DOHH2 (cell line): ENCODE measurements at regions not wholly inside any gene's neighbourhood (a gene's known extent, or its start where the extent isn't known, plus 50 kb on each side); places are given as distances from the start of the nearest gene placed in this dataset.

ENCODE experiments used
- H3F3A ChIP-seq: fragments of 200-600 bp; sonication (generic), shearing (Covaris generic); 2 replicates; pipeline ENCODE4 v1.6.0; 2016; ENCODE audit warnings: antibody characterized with exemption, mild to moderate bottlenecking; ENCODE audit not compliant: control insufficient read depth, insufficient read depth
- H3K27ac ChIP-seq: fragments of 200-600 bp; sonication (generic); 2 replicates; pipeline ENCODE4 v1.5.1; 2014; ENCODE audit warnings: low read depth, mild to moderate bottlenecking, low read length, moderate library complexity
- H3K27me3 ChIP-seq: fragments of 200-600 bp; sonication (generic); 2 replicates; pipeline ENCODE4 v1.6.1; 2014; ENCODE audit warnings: mild to moderate bottlenecking, low read length, mixed read lengths; ENCODE audit not compliant: control insufficient read depth
- H3K36me3 ChIP-seq: fragments of 200-600 bp; sonication (generic); 2 replicates; pipeline ENCODE4 v1.6.1; 2014; ENCODE audit warnings: mild to moderate bottlenecking, low read length, moderate library complexity, mixed read lengths; ENCODE audit not compliant: control insufficient read depth
- H3K4me1 ChIP-seq: fragments of 200-600 bp; sonication (generic); 2 replicates; pipeline ENCODE4 v1.6.1; 2014; ENCODE audit warnings: mild to moderate bottlenecking, low read length, mixed read lengths; ENCODE audit not compliant: control insufficient read depth
- H3K4me2 ChIP-seq: fragments of 200-600 bp; sonication (generic); 2 replicates; pipeline ENCODE4 v1.6.0; 2014; ENCODE audit warnings: mild to moderate bottlenecking, low read length, moderate library complexity
- H3K4me3 ChIP-seq: fragments of 200-600 bp; sonication (generic); 2 replicates; pipeline ENCODE4 v1.5.1; 2014; ENCODE audit warnings: mild to moderate bottlenecking, low read length, mixed read lengths
- H3K79me2 ChIP-seq: fragments of 200-600 bp; sonication (generic); 2 replicates; pipeline ENCODE4 v1.6.1; 2014; ENCODE audit warnings: mild to moderate bottlenecking, low read length, mixed read lengths; ENCODE audit not compliant: control insufficient read depth
- H3K9me2 ChIP-seq: fragments of 200-600 bp; sonication (generic); replicated peaks from 2 replicates; pipeline ENCODE4 v1.6.1; 2014; ENCODE audit warnings: mild to moderate bottlenecking, low read length, mixed read lengths; ENCODE audit not compliant: control insufficient read depth
- H3K9me3 ChIP-seq: fragments of 200-600 bp; sonication (generic); 2 replicates; pipeline ENCODE4 v1.6.1; 2014; ENCODE audit warnings: antibody characterized with exemption, low read length, mixed read lengths; ENCODE audit not compliant: control insufficient read depth, insufficient read depth
- H4K20me1 ChIP-seq: fragments of 200-600 bp; sonication (generic); 2 replicates; pipeline ENCODE4 v1.6.0; 2014; ENCODE audit warnings: low read depth, mild to moderate bottlenecking, antibody characterized with exemption, low read length, moderate library complexity; ENCODE audit not compliant: control insufficient read depth, insufficient read depth
- EZH2phosphoT487 ChIP-seq: fragments of 200-600 bp; sonication (generic); IDR thresholded peaks from 2 replicates; pipeline ENCODE4 v1.6.1; 2017; ENCODE audit warnings: borderline replicate concordance, mild to moderate bottlenecking, antibody characterized with exemption, low read length, moderate library complexity, mixed read lengths
- TF ChIP-seq, protein P1 (sequence below): fragments of 200-600 bp; sonication (generic); IDR thresholded peaks from one replicate; pipeline ENCODE4 v1.5.1; 2014; ENCODE audit warnings: antibody characterized with exemption, mild to moderate bottlenecking, low read depth, low read length; ENCODE audit not compliant: poor library complexity, severe bottlenecking

GRCh38 chr21:24617819-24618218 lies 989.5 kb downstream of the MRPL39 start:
- H3K79me2 ChIP-seq = no peaks in the 10 kb centered on the region
- H3K9me2 ChIP-seq = no peaks in the 10 kb centered on the region
- TF ChIP-seq EZH2phosphoT487 = no peak
- TF ChIP-seq, protein P1, sequence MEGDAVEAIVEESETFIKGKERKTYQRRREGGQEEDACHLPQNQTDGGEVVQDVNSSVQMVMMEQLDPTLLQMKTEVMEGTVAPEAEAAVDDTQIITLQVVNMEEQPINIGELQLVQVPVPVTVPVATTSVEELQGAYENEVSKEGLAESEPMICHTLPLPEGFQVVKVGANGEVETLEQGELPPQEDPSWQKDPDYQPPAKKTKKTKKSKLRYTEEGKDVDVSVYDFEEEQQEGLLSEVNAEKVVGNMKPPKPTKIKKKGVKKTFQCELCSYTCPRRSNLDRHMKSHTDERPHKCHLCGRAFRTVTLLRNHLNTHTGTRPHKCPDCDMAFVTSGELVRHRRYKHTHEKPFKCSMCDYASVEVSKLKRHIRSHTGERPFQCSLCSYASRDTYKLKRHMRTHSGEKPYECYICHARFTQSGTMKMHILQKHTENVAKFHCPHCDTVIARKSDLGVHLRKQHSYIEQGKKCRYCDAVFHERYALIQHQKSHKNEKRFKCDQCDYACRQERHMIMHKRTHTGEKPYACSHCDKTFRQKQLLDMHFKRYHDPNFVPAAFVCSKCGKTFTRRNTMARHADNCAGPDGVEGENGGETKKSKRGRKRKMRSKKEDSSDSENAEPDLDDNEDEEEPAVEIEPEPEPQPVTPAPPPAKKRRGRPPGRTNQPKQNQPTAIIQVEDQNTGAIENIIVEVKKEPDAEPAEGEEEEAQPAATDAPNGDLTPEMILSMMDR = no peak
- no peaks in the 10 kb centered on the region for H3K36me3 ChIP-seq
- H3K9me3 ChIP-seq = no peaks in the 10 kb centered on the region
- H3F3A ChIP-seq = no peaks in the 10 kb centered on the region
- H4K20me1 ChIP-seq = no peaks in the 10 kb centered on the region
- no peaks in the 10 kb centered on the region for H3K27me3 ChIP-seq
- H3K4me1 ChIP-seq = no peaks in the 10 kb centered on the region
- no peak overlapping the region for H3K4me3 ChIP-seq
- H3K4me2 ChIP-seq = no peak overlapping the region
- no peak overlapping the region for H3K27ac ChIP-seq

DNA sequence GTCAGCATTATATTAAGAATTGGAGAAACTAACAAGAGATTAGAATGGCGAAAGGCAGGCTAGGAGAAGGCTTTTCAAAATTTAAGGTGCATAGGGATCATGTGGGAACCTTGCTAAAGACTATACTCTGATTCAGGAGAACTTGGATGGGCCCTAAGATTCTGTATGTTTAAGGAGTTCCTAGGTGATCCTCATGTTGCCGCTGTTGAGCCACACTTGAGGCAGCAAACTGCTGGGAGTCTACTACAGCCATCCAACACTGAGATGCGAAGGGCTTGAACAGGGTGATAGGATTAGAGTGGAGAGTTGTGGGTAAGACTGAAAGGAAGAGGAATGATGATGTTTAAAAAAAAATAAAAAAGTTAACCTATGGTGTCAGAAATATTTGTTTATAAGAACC lies 1013.2 kb downstream of the MRPL39 start:
- no peaks in the 10 kb centered on the region for H3F3A ChIP-seq
- no peaks in the 10 kb centered on the region for H3K9me3 ChIP-seq
- H3K27ac ChIP-seq = no peak overlapping the region
- H3K4me3 ChIP-seq = no peak overlapping the region
- H3K27me3 ChIP-seq = no peaks in the 10 kb centered on the region
- no peaks in the 10 kb centered on the region for H3K79me2 ChIP-seq
- TF ChIP-seq, protein P1 = no peak
- no peak for TF ChIP-seq EZH2phosphoT487
- H4K20me1 ChIP-seq = no peaks in the 10 kb centered on the region
- H3K9me2 ChIP-seq = no peaks in the 10 kb centered on the region
- no peaks in the 10 kb centered on the region for H3K4me1 ChIP-seq
- no peak overlapping the region for H3K4me2 ChIP-seq
- H3K36me3 ChIP-seq = no peaks in the 10 kb centered on the region

- Histone ChIP-seq H3K27me3 (no peaks in the 10 kb centered on the region), H4K20me1 (no peaks in the 10 kb centered on the region), H3K4me3 (no peak overlapping the region), H3K27ac (no peak overlapping the region), H3K4me2 (no peak overlapping the region), H3K36me3 (no peaks in the 10 kb centered on the region), H3K9me2 (no peaks in the 10 kb centered on the region), H3K79me2 (no peaks in the 10 kb centered on the region), H3F3A (no peaks in the 10 kb centered on the region), H3K9me3 (no peaks in the 10 kb centered on the region), H3K4me1 (no peaks in the 10 kb centered on the region)
- no peak for TF ChIP-seq EZH2phosphoT487
- TF ChIP-seq, protein P1 = no peak
These were observed 1017.0 kb downstream of the MRPL39 start for GRCh38 chr21:24590261-24590660.

GRCh38 chr21:24583473-24583872 lies 1023.8 kb downstream of the MRPL39 start:
- TF ChIP-seq, protein P1 = no peak
- TF ChIP-seq EZH2phosphoT487 = no peak
- Histone ChIP-seq H3K9me2 (no peaks in the 10 kb centered on the region), H3K4me2 (no peak overlapping the region), H3K27me3 (no peaks in the 10 kb centered on the region), H3K4me3 (no peak overlapping the region), H3K9me3 (no peaks in the 10 kb centered on the region), H3F3A (no peaks in the 10 kb centered on the region), H3K36me3 (no peaks in the 10 kb centered on the region), H3K4me1 (no peaks in the 10 kb centered on the region), H3K27ac (no peak overlapping the region), H3K79me2 (no peaks in the 10 kb centered on the region), H4K20me1 (no peaks in the 10 kb centered on the region)
